ENCODE measurements at regions not wholly inside any gene's neighbourhood (a gene's known extent, or its start where the extent isn't known, plus 50 kb on each side); places are given as distances from the start of the nearest gene placed in this dataset.
"Not testable (repeated sequence)": the region's sequence is repeated elsewhere in the genome, so short reads cannot be mapped to it uniquely, and the experiment has no call there.

GRCh38 chr13:40054422-40054821 lies 399.0 kb downstream of the COG6 start:
- not testable (repeated sequence) for H2BK12ac ChIP-seq (ENCODE audit: low read length); H2AK5ac ChIP-seq (ENCODE audit: low read depth, low read length); H3K27ac ChIP-seq (replicated peaks; ENCODE audit: low read length); H2BK120ac ChIP-seq (ENCODE audit: low read depth, low read length); H3K14ac ChIP-seq (ENCODE audit: low read length); H4K91ac ChIP-seq (ENCODE audit: low read depth, low read length, poor library complexity); H2AFZ ChIP-seq (ENCODE audit: low read length); H3K4ac ChIP-seq (ENCODE audit: low read length); H3K9me3 ChIP-seq (replicated peaks in 1 of 2; ENCODE audit: control insufficient read depth in 2 of 2, insufficient read depth in 1 of 2, low read depth in 1 of 2, low read length in 2 of 2); H3K27me3 ChIP-seq (ENCODE audit: control insufficient read depth in 3 of 3, insufficient read depth in 3 of 3, low read depth in 1 of 3, low read length in 3 of 3); H3K36me3 ChIP-seq (replicated peaks in 1 of 2; ENCODE audit: control insufficient read depth in 2 of 2, insufficient read depth in 2 of 2, low read length in 2 of 2); H4K8ac ChIP-seq (ENCODE audit: low read depth, low read length); H3K23ac ChIP-seq (ENCODE audit: low read depth, low read length, poor library complexity); H3K9ac ChIP-seq (ENCODE audit: low read depth, low read length, poor library complexity); H3K79me1 ChIP-seq (ENCODE audit: low read depth, low read length); H3K4me3 ChIP-seq (ENCODE audit: low read length in 2 of 2); H2BK15ac ChIP-seq (ENCODE audit: low read length); H3K4me2 ChIP-seq (ENCODE audit: insufficient read depth, low read length, poor library complexity, severe bottlenecking); H3K4me1 ChIP-seq (ENCODE audit: control insufficient read depth in 2 of 2, insufficient read depth in 1 of 2, low read depth in 1 of 2, low read length in 2 of 2); H2BK5ac ChIP-seq (ENCODE audit: low read length); H3K18ac ChIP-seq (ENCODE audit: low read length); DNase-seq (ENCODE audit: low spot score)
- WGBS, 2 donors (ENCODE audit: extremely low coverage in 2 of 2, insufficient read length in 2 of 2, insufficient replicate concordance in 1 of 2): no CpG with 5 or more reads among the region's 3 CpGs

GRCh38 chr13:40056898-40057619 lies 401.6 kb downstream of the COG6 start:
- no peaks in the 10 kb centered on the region for H3K79me1 ChIP-seq (ENCODE audit: low read depth, low read length)
- no peak overlapping the region for H3K4me2 ChIP-seq (ENCODE audit: insufficient read depth, low read length, poor library complexity, severe bottlenecking)
- peaks cover 0 to 7% of the 10 kb centered on the region in 2 donors for H3K4me1 ChIP-seq (ENCODE audit: control insufficient read depth in 2 of 2, insufficient read depth in 1 of 2, low read depth in 1 of 2, low read length in 2 of 2)
- no peak overlapping the region for H3K14ac ChIP-seq (ENCODE audit: low read length)
- H2BK5ac ChIP-seq (ENCODE audit: low read length): no peak overlapping the region
- H3K27ac ChIP-seq (replicated peaks; ENCODE audit: low read length): no peak overlapping the region
- H2BK15ac ChIP-seq (ENCODE audit: low read length): no peak overlapping the region
- H2AK5ac ChIP-seq (ENCODE audit: low read depth, low read length): no peak overlapping the region
- no peaks in the 10 kb centered on the region for H3K9me3 ChIP-seq (replicated peaks in 1 of 2; ENCODE audit: control insufficient read depth in 2 of 2, insufficient read depth in 1 of 2, low read depth in 1 of 2, low read length in 2 of 2)
- H3K4me3 ChIP-seq (ENCODE audit: low read length in 2 of 2): no peak overlapping the region
- H3K9ac ChIP-seq (ENCODE audit: low read depth, low read length, poor library complexity): no peak overlapping the region
- H2AFZ ChIP-seq (ENCODE audit: low read length): no peak overlapping the region
- no peak overlapping the region for H3K4ac ChIP-seq (ENCODE audit: low read length)
- H4K91ac ChIP-seq (ENCODE audit: low read depth, low read length, poor library complexity): no peak overlapping the region
- H2BK120ac ChIP-seq (ENCODE audit: low read depth, low read length): no peak overlapping the region
- H4K8ac ChIP-seq (ENCODE audit: low read depth, low read length): no peak overlapping the region
- no peak overlapping the region for H2BK12ac ChIP-seq (ENCODE audit: low read length)
- H3K18ac ChIP-seq (ENCODE audit: low read length): no peak overlapping the region
- no peak overlapping the region for H3K23ac ChIP-seq (ENCODE audit: low read depth, low read length, poor library complexity)
- no peaks in the 10 kb centered on the region for H3K27me3 ChIP-seq (ENCODE audit: control insufficient read depth in 3 of 3, insufficient read depth in 3 of 3, low read depth in 1 of 3, low read length in 3 of 3)
- H3K36me3 ChIP-seq (replicated peaks in 1 of 2; ENCODE audit: control insufficient read depth in 2 of 2, insufficient read depth in 2 of 2, low read length in 2 of 2): no peaks in the 10 kb centered on the region
- DNase-seq (ENCODE audit: low spot score): no peak
- no CpG with 5 or more reads among the region's 4 CpGs for WGBS, 2 donors (ENCODE audit: extremely low coverage in 2 of 2, insufficient read length in 2 of 2, insufficient replicate concordance in 1 of 2)

GRCh38 chr13:40058757-40059236 lies 403.3 kb downstream of the COG6 start:
- H2BK12ac ChIP-seq (ENCODE audit: low read length): no peak overlapping the region
- H2BK15ac ChIP-seq (ENCODE audit: low read length): no peak overlapping the region
- H4K8ac ChIP-seq (ENCODE audit: low read depth, low read length): no peak overlapping the region
- H3K14ac ChIP-seq (ENCODE audit: low read length): no peak overlapping the region
- no peaks in the 10 kb centered on the region for H3K36me3 ChIP-seq (replicated peaks in 1 of 2; ENCODE audit: control insufficient read depth in 2 of 2, insufficient read depth in 2 of 2, low read length in 2 of 2)
- no peak overlapping the region for H3K18ac ChIP-seq (ENCODE audit: low read length)
- no peak overlapping the region for H3K4me3 ChIP-seq (ENCODE audit: low read length in 2 of 2)
- no peak overlapping the region for H2AFZ ChIP-seq (ENCODE audit: low read length)
- no peak overlapping the region for H2BK120ac ChIP-seq (ENCODE audit: low read depth, low read length)
- H3K79me1 ChIP-seq (ENCODE audit: low read depth, low read length): no peaks in the 10 kb centered on the region
- no peaks in the 10 kb centered on the region for H3K9me3 ChIP-seq (replicated peaks in 1 of 2; ENCODE audit: control insufficient read depth in 2 of 2, insufficient read depth in 1 of 2, low read depth in 1 of 2, low read length in 2 of 2)
- H3K4me2 ChIP-seq (ENCODE audit: insufficient read depth, low read length, poor library complexity, severe bottlenecking): no peak overlapping the region
- no peak overlapping the region for H3K4ac ChIP-seq (ENCODE audit: low read length)
- no peak for DNase-seq (ENCODE audit: low spot score)
- peaks cover 0 to 7% of the 10 kb centered on the region in 2 donors for H3K4me1 ChIP-seq (ENCODE audit: control insufficient read depth in 2 of 2, insufficient read depth in 1 of 2, low read depth in 1 of 2, low read length in 2 of 2)
- no CpG with 5 or more reads among the region's 3 CpGs for WGBS, 2 donors (ENCODE audit: extremely low coverage in 2 of 2, insufficient read length in 2 of 2, insufficient replicate concordance in 1 of 2)
- no peak overlapping the region for H3K23ac ChIP-seq (ENCODE audit: low read depth, low read length, poor library complexity)
- H2BK5ac ChIP-seq (ENCODE audit: low read length): no peak overlapping the region
- H3K27ac ChIP-seq (replicated peaks; ENCODE audit: low read length): no peak overlapping the region
- H4K91ac ChIP-seq (ENCODE audit: low read depth, low read length, poor library complexity): no peak overlapping the region
- H3K9ac ChIP-seq (ENCODE audit: low read depth, low read length, poor library complexity): no peak overlapping the region
- H2AK5ac ChIP-seq (ENCODE audit: low read depth, low read length): no peak overlapping the region
- no peaks in the 10 kb centered on the region for H3K27me3 ChIP-seq (ENCODE audit: control insufficient read depth in 3 of 3, insufficient read depth in 3 of 3, low read depth in 1 of 3, low read length in 3 of 3)

- Histone ChIP-seq H2BK120ac (ENCODE audit: low read depth, low read length) (no peak overlapping the region), H3K9me3 (replicated peaks in 1 of 2; ENCODE audit: control insufficient read depth in 2 of 2, insufficient read depth in 1 of 2, low read depth in 1 of 2, low read length in 2 of 2) (no peaks in the 10 kb centered on the region), H3K4me2 (ENCODE audit: insufficient read depth, low read length, poor library complexity, severe bottlenecking) (no peak overlapping the region), H3K4me1 (ENCODE audit: control insufficient read depth in 2 of 2, insufficient read depth in 1 of 2, low read depth in 1 of 2, low read length in 2 of 2) (peaks cover 3 to 10% of the 10 kb centered on the region in 2 donors), H3K27ac (replicated peaks; ENCODE audit: low read length) (no peak overlapping the region), H3K23ac (ENCODE audit: low read depth, low read length, poor library complexity) (no peak overlapping the region), H3K36me3 (replicated peaks in 1 of 2; ENCODE audit: control insufficient read depth in 2 of 2, insufficient read depth in 2 of 2, low read length in 2 of 2) (no peaks in the 10 kb centered on the region), H3K18ac (ENCODE audit: low read length) (no peak overlapping the region), H3K27me3 (ENCODE audit: control insufficient read depth in 3 of 3, insufficient read depth in 3 of 3, low read depth in 1 of 3, low read length in 3 of 3) (no peaks in the 10 kb centered on the region), H3K4ac (ENCODE audit: low read length) (no peak overlapping the region), H2BK12ac (ENCODE audit: low read length) (no peak overlapping the region), H3K9ac (ENCODE audit: low read depth, low read length, poor library complexity) (no peak overlapping the region), H4K8ac (ENCODE audit: low read depth, low read length) (no peak overlapping the region), H2BK15ac (ENCODE audit: low read length) (no peak overlapping the region), H3K79me1 (ENCODE audit: low read depth, low read length) (no peaks in the 10 kb centered on the region), H3K4me3 (ENCODE audit: low read length in 2 of 2) (no peak overlapping the region), H2AFZ (ENCODE audit: low read length) (peak overlapping the region; percentile 36), H2BK5ac (ENCODE audit: low read length) (no peak overlapping the region), H2AK5ac (ENCODE audit: low read depth, low read length) (no peak overlapping the region), H4K91ac (ENCODE audit: low read depth, low read length, poor library complexity) (no peak overlapping the region), H3K14ac (ENCODE audit: low read length) (no peak overlapping the region)
- no peak for DNase-seq (ENCODE audit: low spot score)
- WGBS, 2 donors (ENCODE audit: extremely low coverage in 2 of 2, insufficient read length in 2 of 2, insufficient replicate concordance in 1 of 2): no CpG with 5 or more reads among the region's 8 CpGs
Measured at GRCh38 chr13:40059540-40060232, 404.2 kb downstream of the COG6 start.

Data from neuronal stem cell (in vitro differentiated cells).